Endothelial cell of umbilical vein (primary cell): ENCODE measurements at regions not wholly inside any gene's neighbourhood (a gene's known extent, or its start where the extent isn't known, plus 50 kb on each side); places are given as distances from the start of the nearest gene placed in this dataset.

Experiments used
- BruUV-seq: library from RNA; stranded (reverse); fragments of 400-500 nt; replicated peaks from 2 replicates; lab custom pipeline; 2021; lab: Mats Ljungman, UMichigan
- CTCF ChIA-PET: fragments of 300-600, 350-600 bp; sonication (Branson Sonifier 250); formaldehyde crosslinking; loops from one replicate; lab custom pipeline; 2021; ENCODE audit warnings: antibody characterized with exemption, inconsistent platforms; lab: Charles Lee
- POLR2A ChIA-PET: fragments of 300-600, 350-600 bp; sonication (Branson Sonifier 250); formaldehyde crosslinking; loops from one replicate; lab custom pipeline; 2021; ENCODE audit warnings: antibody characterized with exemption, inconsistent platforms; lab: Charles Lee
- DNase-seq: peaks from one replicate; pipeline ENCODE4 v3.0.0-alpha.2; 2011; ENCODE audit warnings: low read depth, low spot score
- FAIRE-seq: peaks from 2 replicates; lab custom pipeline; 2011; peaks lifted over from hg19 to GRCh38; lab: Jason Lieb, UNC
- H2AFZ ChIP-seq: 2 replicates; pipeline ENCODE4 v1.6.0; 2012; ENCODE audit warnings: low read depth, low read length, control low read depth, inconsistent platforms
- H3K27ac ChIP-seq: 2 replicates; pipeline ENCODE4 v1.5.1; 2011; ENCODE audit warnings: low read depth, mild to moderate bottlenecking, control low read depth, low read length, moderate library complexity; ENCODE audit not compliant: insufficient read depth
- H3K27me3 ChIP-seq, 2 experiments: 2 replicates each; pipeline versions ENCODE4 v1.6.0 to v1.6.1; 2011; ENCODE audit warnings: low read length in 2 of 2, mixed read lengths in 1 of 2; ENCODE audit not compliant: control insufficient read depth in 2 of 2, insufficient read depth in 2 of 2
- H3K36me3 ChIP-seq, 2 experiments: 2 replicates in 1 of 2; 3 replicates in 1 of 2; pipeline ENCODE4 v1.5.1; 2011; ENCODE audit warnings: low read length in 2 of 2, mild to moderate bottlenecking in 1 of 2, moderate library complexity in 1 of 2; ENCODE audit not compliant: control insufficient read depth in 2 of 2, insufficient read depth in 2 of 2; ENCODE audit errors: extremely low read depth in 1 of 2
- H3K4me1 ChIP-seq: 3 replicates; pipeline ENCODE4 v1.5.1; 2011; ENCODE audit warnings: mild to moderate bottlenecking, low read length; ENCODE audit not compliant: control insufficient read depth, insufficient read depth; ENCODE audit errors: extremely low read depth
- H3K4me2 ChIP-seq: 2 replicates; pipeline ENCODE4 v1.6.1; 2011; ENCODE audit warnings: low read length, control low read depth, mixed read lengths; ENCODE audit not compliant: insufficient read depth
- H3K4me3 ChIP-seq, 3 experiments: fragments of 200-600 bp in 1 of 3; sonication (generic), shearing (Covaris generic) in 1 of 3; replicated peaks in 1 of 3; 2 replicates each; pipeline ENCODE4 v1.5.1; 2011 to 2016; ENCODE audit warnings: control low read depth in 3 of 3, low read length in 3 of 3, mild to moderate bottlenecking in 2 of 3, inconsistent platforms in 1 of 3, low read depth in 1 of 3, moderate library complexity in 1 of 3; ENCODE audit not compliant: insufficient read depth in 1 of 3
- H3K79me2 ChIP-seq: 2 replicates; pipeline ENCODE4 v1.6.0; 2012; ENCODE audit warnings: low read length, inconsistent platforms; ENCODE audit not compliant: control insufficient read depth, insufficient read depth
- H3K9ac ChIP-seq: replicated peaks from 2 replicates; pipeline ENCODE3; 2011; ENCODE audit warnings: low read length, control low read depth; ENCODE audit not compliant: insufficient read depth; ENCODE audit errors: extremely low read depth
- H3K9me1 ChIP-seq: replicated peaks from 3 replicates; pipeline ENCODE4 v1.6.0; 2011; ENCODE audit warnings: mild to moderate bottlenecking, low read length; ENCODE audit not compliant: control insufficient read depth, insufficient read depth; ENCODE audit errors: extremely low read depth
- H3K9me3 ChIP-seq: replicated peaks from 2 replicates; pipeline ENCODE4 v1.5.1; 2012; ENCODE audit warnings: low read length, inconsistent platforms; ENCODE audit not compliant: control insufficient read depth, insufficient read depth
- H4K20me1 ChIP-seq: replicated peaks from 2 replicates; pipeline ENCODE3; 2011; ENCODE audit warnings: mild to moderate bottlenecking, low read length; ENCODE audit not compliant: control insufficient read depth, insufficient read depth; ENCODE audit errors: extremely low read depth
- CTCF ChIP-seq, 2 donors: IDR thresholded peaks; 1 replicate in 1 of 2; 2 replicates in 1 of 2; pipeline ENCODE4 v1.5.1; 2011; ENCODE audit warnings: low read length in 2 of 2, mild to moderate bottlenecking in 2 of 2, moderate library complexity in 2 of 2, control low read depth in 1 of 2, inconsistent platforms in 1 of 2, low read depth in 1 of 2; ENCODE audit not compliant: insufficient read depth in 1 of 2; ENCODE audit errors: extremely low read depth in 1 of 2
- EZH2 ChIP-seq: IDR thresholded peaks from 2 replicates; pipeline ENCODE4 v1.6.1; 2012; ENCODE audit warnings: borderline replicate concordance, low read depth, mild to moderate bottlenecking, moderate library complexity, low read length, inconsistent platforms; ENCODE audit not compliant: severe bottlenecking
- FOS ChIP-seq: IDR thresholded peaks from 2 replicates; pipeline ENCODE4 v1.6.1; 2011; ENCODE audit warnings: mild to moderate bottlenecking, low read length, moderate library complexity, borderline replicate concordance; ENCODE audit not compliant: insufficient read depth
- GATA2 ChIP-seq: IDR thresholded peaks from 2 replicates; pipeline ENCODE4 v1.7.0; 2011; ENCODE audit warnings: low read depth, mild to moderate bottlenecking, moderate library complexity, mixed read lengths, low read length; ENCODE audit not compliant: insufficient read length, insufficient read depth
- JUN ChIP-seq: IDR thresholded peaks from 2 replicates; pipeline ENCODE4 v1.6.1; 2011; ENCODE audit warnings: borderline replicate concordance, low read depth; ENCODE audit not compliant: insufficient read length, insufficient read depth
- MYC ChIP-seq: IDR thresholded peaks from one replicate; pipeline ENCODE4 v1.6.1; 2011; ENCODE audit warnings: mild to moderate bottlenecking, low read depth, low read length
- POLR2A ChIP-seq: IDR thresholded peaks from 2 replicates; pipeline ENCODE4 v1.6.1; 2012; ENCODE audit warnings: low read depth, mild to moderate bottlenecking, control low read depth, low read length
- POLR2AphosphoS5 ChIP-seq: IDR thresholded peaks from 2 replicates; pipeline ENCODE4 v1.6.1; 2012; ENCODE audit warnings: low read depth, mild to moderate bottlenecking, control low read depth, low read length, moderate library complexity; ENCODE audit not compliant: insufficient read depth
- dilution Hi-C: fragments of 300-500 bp; cut with MboI; formaldehyde crosslinking; loops from one replicate; pipeline ENCODE4 v1.15.0; 2019; ENCODE audit warnings: low sequenced_read_pairs; ENCODE audit not compliant: extremely low pct_ligation_motif_present
- intact Hi-C: fragments of 100-400 bp; cut with micrococcal nuclease; formaldehyde crosslinking; loops from one replicate; pipeline ENCODE4 v1.10.0; 2022
- TF ChIP-seq, protein P1 (sequence below): IDR thresholded peaks from 2 replicates; pipeline ENCODE4 v1.6.1; 2011; ENCODE audit not compliant: insufficient read depth, insufficient read length

- H3K79me2 ChIP-seq, result no peaks in the 10 kb centered on the region
- no peaks in the 10 kb centered on the region for H3K9me1 ChIP-seq
- CTCF ChIA-PET, result no interaction called here
- no peak overlapping the region for H3K27ac ChIP-seq
- BruUV-seq, result no TSS peak
- no peaks in the 10 kb centered on the region for H3K36me3 ChIP-seq
- no peak overlapping the region for H2AFZ ChIP-seq
- intact Hi-C loops (no loop called here), dilution Hi-C loops (no loop called here)
- H3K4me1 ChIP-seq, result no peaks in the 10 kb centered on the region
- TF ChIP-seq POLR2AphosphoS5 (no peak), JUN (no peak), GATA2 (no peak), POLR2A (no peak), EZH2 (no peak)
- H3K4me3 ChIP-seq, result no peak overlapping the region
- no peak overlapping the region for H3K4me2 ChIP-seq
- H3K9ac ChIP-seq, result no peak overlapping the region
- peaks cover 5% of the 10 kb centered on the region for H3K9me3 ChIP-seq
- no peaks in the 10 kb centered on the region for H4K20me1 ChIP-seq
- POLR2A ChIA-PET, result no interaction called here
- DNase-seq, result no peak
- no peaks in the 10 kb centered on the region for H3K27me3 ChIP-seq
- FAIRE-seq, result no peak
These were observed 560.3 kb upstream of the CDH8 start for GRCh38 chr16:62596584-62596983.

DNA sequence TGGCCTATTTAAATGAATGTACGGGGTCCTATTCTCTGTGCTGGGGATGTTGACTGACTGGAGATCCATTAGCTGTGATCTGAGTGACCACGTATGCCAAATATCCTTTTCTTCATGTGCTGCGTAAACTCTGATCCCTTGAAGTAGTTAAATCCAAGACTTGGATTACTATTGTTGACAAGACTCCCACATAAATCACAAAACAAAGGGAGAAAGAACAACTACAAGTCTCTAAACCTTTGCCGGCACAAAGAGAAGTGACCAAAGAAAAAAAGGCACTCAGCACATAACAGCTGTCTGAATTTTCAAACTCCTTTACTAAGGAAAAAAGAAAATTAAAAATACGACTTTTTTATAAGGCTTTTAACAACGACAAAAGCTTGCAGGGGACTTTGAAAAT, 559.9 kb upstream of the CDH8 start:
- ChIA-PET CTCF (no interaction called here), POLR2A (no interaction called here)
- TF ChIP-seq EZH2 (no peak), CTCF (IDR thresholded peaks at IDR 0.05; ENCODE audit: extremely low read depth in 1 of 2, insufficient read depth in 1 of 2, low read depth in 1 of 2, low read length in 2 of 2) (no peak), FOS (no peak), JUN (no peak), POLR2AphosphoS5 (no peak), POLR2A (no peak), GATA2 (no peak), MYC (no peak)
- TF ChIP-seq, protein P1, sequence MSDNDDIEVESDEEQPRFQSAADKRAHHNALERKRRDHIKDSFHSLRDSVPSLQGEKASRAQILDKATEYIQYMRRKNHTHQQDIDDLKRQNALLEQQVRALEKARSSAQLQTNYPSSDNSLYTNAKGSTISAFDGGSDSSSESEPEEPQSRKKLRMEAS, result no peak
- H3K9ac ChIP-seq, result no peak overlapping the region
- no peaks in the 10 kb centered on the region for H3K36me3 ChIP-seq
- H3K4me1 ChIP-seq, result no peaks in the 10 kb centered on the region
- dilution Hi-C loops, result no loop called here
- FAIRE-seq (no peak), DNase-seq (no peak)
- H3K9me1 ChIP-seq, result no peaks in the 10 kb centered on the region
- intact Hi-C loops, result no loop called here
- no peaks in the 10 kb centered on the region for H3K79me2 ChIP-seq
- no peaks in the 10 kb centered on the region for H4K20me1 ChIP-seq
- no peak overlapping the region for H3K27ac ChIP-seq
- no peak overlapping the region for H3K4me3 ChIP-seq
- peaks cover 5% of the 10 kb centered on the region for H3K9me3 ChIP-seq
- no TSS peak for BruUV-seq
- H3K27me3 ChIP-seq, result no peaks in the 10 kb centered on the region
- no peak overlapping the region for H2AFZ ChIP-seq
- no peak overlapping the region for H3K4me2 ChIP-seq
